Smooth muscle cell (in vitro differentiated cells): ENCODE measurements at regions not wholly inside any gene's neighbourhood (a gene's known extent, or its start where the extent isn't known, plus 50 kb on each side); places are given as distances from the start of the nearest gene placed in this dataset.

Experiments used
- DNase-seq: peaks from one replicate; lab custom pipeline; 2025; ENCODE audit not compliant: unreplicated experiment; lab: John Stamatoyannopoulos, UW
- H2AFZ ChIP-seq: fragments of 200-600 bp; sonication (generic); 2 replicates; pipeline ENCODE4 v1.6.0; 2016; ENCODE audit warnings: antibody characterized with exemption, low read depth, mild to moderate bottlenecking
- H3F3A ChIP-seq: fragments of 200-600 bp; sonication (generic); 2 replicates; pipeline ENCODE4 v1.6.0; 2017; ENCODE audit warnings: antibody characterized with exemption, low read depth
- H3K27ac ChIP-seq: fragments of 200-600 bp; sonication (generic); 2 replicates; pipeline ENCODE4 v1.5.1; 2016; ENCODE audit warnings: low read depth, mild to moderate bottlenecking
- H3K27me3 ChIP-seq: fragments of 200-600 bp; sonication (generic); 2 replicates; pipeline ENCODE4 v1.6.1; 2016; ENCODE audit warnings: low read depth, mild to moderate bottlenecking
- H3K36me3 ChIP-seq: fragments of 200-600 bp; sonication (generic); 2 replicates; pipeline ENCODE4 v1.5.1; 2016; ENCODE audit warnings: low read depth
- H3K4me1 ChIP-seq: fragments of 200-600 bp; sonication (generic); 2 replicates; pipeline ENCODE4 v1.5.1; 2016; ENCODE audit warnings: low read depth
- H3K4me2 ChIP-seq: fragments of 200-600 bp; sonication (generic); 2 replicates; pipeline ENCODE4 v1.6.0; 2016; ENCODE audit warnings: mild to moderate bottlenecking
- H3K4me3 ChIP-seq: fragments of 200-600 bp; sonication (generic); 2 replicates; pipeline ENCODE4 v1.5.1; 2016; ENCODE audit warnings: mild to moderate bottlenecking
- H3K79me2 ChIP-seq: fragments of 200-600 bp; sonication (generic); 2 replicates; pipeline ENCODE4 v1.6.0; 2016; ENCODE audit warnings: low read depth, mild to moderate bottlenecking
- H3K9ac ChIP-seq: fragments of 200-600 bp; sonication (generic); 2 replicates; pipeline ENCODE4 v1.6.0; 2016; ENCODE audit warnings: low read depth
- H3K9me3 ChIP-seq: fragments of 200-600 bp; sonication (generic); replicated peaks from 2 replicates; pipeline ENCODE4 v1.5.1; 2016; ENCODE audit warnings: low read depth
- H4K20me1 ChIP-seq: fragments of 200-600 bp; sonication (generic); 2 replicates; pipeline ENCODE4 v1.6.0; 2016; ENCODE audit warnings: low read depth
- CTCF ChIP-seq: fragments of 200-600 bp; sonication (generic); IDR thresholded peaks from 2 replicates; pipeline ENCODE4 v1.5.1; 2017; ENCODE audit warnings: borderline replicate concordance, mild to moderate bottlenecking, antibody characterized with exemption; ENCODE audit not compliant: insufficient read depth, poor library complexity, severe bottlenecking
- WGBS: methylation state at CpG from one replicate; pipeline ENCODE4 v1.1.7; 2016; ENCODE audit warnings: low lambda C conversion rate; 5-methylcytosine and 5-hydroxymethylcytosine counted together

GRCh38 chr2:186304064-186304463 lies 182.0 kb upstream of the ZC3H15 start:
- no peak for DNase-seq
- H3K79me2 ChIP-seq: no peaks in the 10 kb centered on the region
- H2AFZ ChIP-seq: no peak overlapping the region
- no peak overlapping the region for H3K4me2 ChIP-seq
- no peak overlapping the region for H3K27ac ChIP-seq
- no peaks in the 10 kb centered on the region for H3K27me3 ChIP-seq
- H3K4me1 ChIP-seq: peaks cover 17% of the 10 kb centered on the region
- no peak overlapping the region for H3K9ac ChIP-seq
- H3F3A ChIP-seq: no peaks in the 10 kb centered on the region
- no peak overlapping the region for H3K4me3 ChIP-seq
- H3K9me3 ChIP-seq: no peaks in the 10 kb centered on the region
- H4K20me1 ChIP-seq: no peaks in the 10 kb centered on the region
- TF ChIP-seq CTCF: no peak
- H3K36me3 ChIP-seq: no peaks in the 10 kb centered on the region

GRCh38 chr2:186306754-186307153 lies 179.3 kb upstream of the ZC3H15 start:
- no peaks in the 10 kb centered on the region for H3F3A ChIP-seq
- H3K36me3 ChIP-seq: no peaks in the 10 kb centered on the region
- H3K9ac ChIP-seq: no peak overlapping the region
- H3K9me3 ChIP-seq: no peaks in the 10 kb centered on the region
- DNase-seq: no peak
- no peaks in the 10 kb centered on the region for H3K79me2 ChIP-seq
- H3K4me3 ChIP-seq: no peak overlapping the region
- H3K27ac ChIP-seq: no peak overlapping the region
- no peak overlapping the region for H2AFZ ChIP-seq
- H3K4me2 ChIP-seq: no peak overlapping the region
- no peak for TF ChIP-seq CTCF
- H3K27me3 ChIP-seq: no peaks in the 10 kb centered on the region
- no peaks in the 10 kb centered on the region for H4K20me1 ChIP-seq
- H3K4me1 ChIP-seq: peaks cover 17% of the 10 kb centered on the region

GRCh38 chr2:186307871-186308270 lies 178.2 kb upstream of the ZC3H15 start:
- H3K27me3 ChIP-seq: no peaks in the 10 kb centered on the region
- no peak overlapping the region for H3K4me2 ChIP-seq
- H3K4me3 ChIP-seq: no peak overlapping the region
- peak overlapping the region; percentile 36 for H3K27ac ChIP-seq
- no peak for TF ChIP-seq CTCF
- no peaks in the 10 kb centered on the region for H3F3A ChIP-seq
- no peaks in the 10 kb centered on the region for H3K9me3 ChIP-seq
- no peak overlapping the region for H2AFZ ChIP-seq
- no peaks in the 10 kb centered on the region for H3K36me3 ChIP-seq
- H3K9ac ChIP-seq: no peak overlapping the region
- DNase-seq: no peak
- H4K20me1 ChIP-seq: no peaks in the 10 kb centered on the region
- H3K79me2 ChIP-seq: no peaks in the 10 kb centered on the region
- peaks cover 17% of the 10 kb centered on the region for H3K4me1 ChIP-seq

- Histone ChIP-seq H3K79me2 (no peaks in the 10 kb centered on the region), H4K20me1 (no peaks in the 10 kb centered on the region), H3F3A (no peaks in the 10 kb centered on the region), H3K4me1 (peaks cover 17% of the 10 kb centered on the region), H3K9me3 (no peaks in the 10 kb centered on the region), H3K27ac (peak overlapping the region; percentile 36), H2AFZ (no peak overlapping the region), H3K4me2 (no peak overlapping the region), H3K4me3 (no peak overlapping the region), H3K9ac (no peak overlapping the region), H3K36me3 (no peaks in the 10 kb centered on the region), H3K27me3 (no peaks in the 10 kb centered on the region)
- TF ChIP-seq CTCF: no peak
- DNase-seq: no peak
- WGBS: 59% methylated on average over 1 of the region's 1 CpG
These were observed 177.7 kb upstream of the ZC3H15 start for GRCh38 chr2:186308347-186308746.
